ENCODE measurements at regions not wholly inside any gene's neighbourhood (a gene's known extent, or its start where the extent isn't known, plus 50 kb on each side); places are given as distances from the start of the nearest gene placed in this dataset.

- Histone ChIP-seq H3K79me2 (ENCODE audit: control insufficient read depth, insufficient read depth, low read length) (no peaks in the 10 kb centered on the region), H3K27me3 (ENCODE audit: insufficient read depth, low read length, poor library complexity) (no peaks in the 10 kb centered on the region), H3K4ac (ENCODE audit: low read depth, low read length) (no peak overlapping the region), H2BK120ac (ENCODE audit: low read depth, low read length) (no peak overlapping the region), H3K36me3 (ENCODE audit: control insufficient read depth, insufficient read depth, low read length) (no peaks in the 10 kb centered on the region), H3K27ac (ENCODE audit: low read depth, low read length) (no peak overlapping the region), H3K4me2 (ENCODE audit: low read length) (no peak overlapping the region), H3K4me1 (ENCODE audit: control insufficient read depth, low read depth, low read length) (peaks cover 5% of the 10 kb centered on the region), H4K8ac (ENCODE audit: low read depth, low read length) (no peak overlapping the region), H3K9ac (ENCODE audit: low read length) (no peak overlapping the region), H2BK5ac (ENCODE audit: low read length) (no peak overlapping the region), H3K4me3 (ENCODE audit: low read length) (no peak overlapping the region), H3K18ac (ENCODE audit: low read length) (no peak overlapping the region), H2AK5ac (ENCODE audit: low read length) (no peak overlapping the region), H3K23ac (ENCODE audit: low read length) (no peak overlapping the region), H2BK15ac (replicated peaks; ENCODE audit: low read depth) (no peak overlapping the region), H3K56ac (ENCODE audit: low read length) (no peak overlapping the region), H4K5ac (ENCODE audit: low read length) (no peak overlapping the region), H3K79me1 (ENCODE audit: low read length) (no peaks in the 10 kb centered on the region)
- WGBS (ENCODE audit: extremely low coverage, insufficient coverage, low lambda C conversion rate), result no CpG with 5 or more reads among the region's 6 CpGs
- no peak for DNase-seq
Measured at GRCh38 chr1:209062081-209062620, 521.4 kb upstream of the CAMK1G start.

- no peak overlapping the region for H3K23ac ChIP-seq (ENCODE audit: low read length)
- no peaks in the 10 kb centered on the region for H3K79me2 ChIP-seq (ENCODE audit: control insufficient read depth, insufficient read depth, low read length)
- no peak overlapping the region for H3K4me3 ChIP-seq (ENCODE audit: low read length)
- H3K4me2 ChIP-seq (ENCODE audit: low read length), result no peak overlapping the region
- H2BK15ac ChIP-seq (replicated peaks; ENCODE audit: low read depth), result no peak overlapping the region
- H2BK120ac ChIP-seq (ENCODE audit: low read depth, low read length), result no peak overlapping the region
- H3K18ac ChIP-seq (ENCODE audit: low read length), result no peak overlapping the region
- no peak overlapping the region for H2AK5ac ChIP-seq (ENCODE audit: low read length)
- no peaks in the 10 kb centered on the region for H3K79me1 ChIP-seq (ENCODE audit: low read length)
- no CpG with 5 or more reads among the region's 1 CpG for WGBS (ENCODE audit: extremely low coverage, insufficient coverage, low lambda C conversion rate)
- DNase-seq, result no peak
- H3K4ac ChIP-seq (ENCODE audit: low read depth, low read length), result no peak overlapping the region
- no peaks in the 10 kb centered on the region for H3K36me3 ChIP-seq (ENCODE audit: control insufficient read depth, insufficient read depth, low read length)
- peaks cover 5% of the 10 kb centered on the region for H3K4me1 ChIP-seq (ENCODE audit: control insufficient read depth, low read depth, low read length)
- no peaks in the 10 kb centered on the region for H3K27me3 ChIP-seq (ENCODE audit: insufficient read depth, low read length, poor library complexity)
- no peak overlapping the region for H3K9ac ChIP-seq (ENCODE audit: low read length)
- no peak overlapping the region for H3K56ac ChIP-seq (ENCODE audit: low read length)
- no peak overlapping the region for H4K5ac ChIP-seq (ENCODE audit: low read length)
- no peak overlapping the region for H2BK5ac ChIP-seq (ENCODE audit: low read length)
- H3K27ac ChIP-seq (ENCODE audit: low read depth, low read length), result no peak overlapping the region
- no peak overlapping the region for H4K8ac ChIP-seq (ENCODE audit: low read depth, low read length)
Measured at GRCh38 chr1:209062863-209063262, 520.7 kb upstream of the CAMK1G start.

- no peaks in the 10 kb centered on the region for H3K27me3 ChIP-seq (ENCODE audit: insufficient read depth, low read length, poor library complexity)
- H3K18ac ChIP-seq (ENCODE audit: low read length), result no peak overlapping the region
- peak overlapping the region; percentile 0 for H3K56ac ChIP-seq (ENCODE audit: low read length)
- H3K9ac ChIP-seq (ENCODE audit: low read length), result no peak overlapping the region
- WGBS (ENCODE audit: extremely low coverage, insufficient coverage, low lambda C conversion rate), result no CpG with 5 or more reads among the region's 13 CpGs
- peaks cover 5% of the 10 kb centered on the region for H3K4me1 ChIP-seq (ENCODE audit: control insufficient read depth, low read depth, low read length)
- DNase-seq, result no peak
- no peak overlapping the region for H3K23ac ChIP-seq (ENCODE audit: low read length)
- H2BK120ac ChIP-seq (ENCODE audit: low read depth, low read length), result no peak overlapping the region
- H3K4me2 ChIP-seq (ENCODE audit: low read length), result no peak overlapping the region
- no peak overlapping the region for H4K5ac ChIP-seq (ENCODE audit: low read length)
- H3K4ac ChIP-seq (ENCODE audit: low read depth, low read length), result peak overlapping the region; percentile 19
- H4K8ac ChIP-seq (ENCODE audit: low read depth, low read length), result no peak overlapping the region
- no peaks in the 10 kb centered on the region for H3K36me3 ChIP-seq (ENCODE audit: control insufficient read depth, insufficient read depth, low read length)
- H3K27ac ChIP-seq (ENCODE audit: low read depth, low read length), result no peak overlapping the region
- H3K79me2 ChIP-seq (ENCODE audit: control insufficient read depth, insufficient read depth, low read length), result no peaks in the 10 kb centered on the region
- H2BK5ac ChIP-seq (ENCODE audit: low read length), result peak overlapping the region; percentile 27
- H3K79me1 ChIP-seq (ENCODE audit: low read length), result no peaks in the 10 kb centered on the region
- no peak overlapping the region for H2AK5ac ChIP-seq (ENCODE audit: low read length)
- no peak overlapping the region for H2BK15ac ChIP-seq (replicated peaks; ENCODE audit: low read depth)
- H3K4me3 ChIP-seq (ENCODE audit: low read length), result no peak overlapping the region
Measured at GRCh38 chr1:209063767-209064659, 519.5 kb upstream of the CAMK1G start.

DNA sequence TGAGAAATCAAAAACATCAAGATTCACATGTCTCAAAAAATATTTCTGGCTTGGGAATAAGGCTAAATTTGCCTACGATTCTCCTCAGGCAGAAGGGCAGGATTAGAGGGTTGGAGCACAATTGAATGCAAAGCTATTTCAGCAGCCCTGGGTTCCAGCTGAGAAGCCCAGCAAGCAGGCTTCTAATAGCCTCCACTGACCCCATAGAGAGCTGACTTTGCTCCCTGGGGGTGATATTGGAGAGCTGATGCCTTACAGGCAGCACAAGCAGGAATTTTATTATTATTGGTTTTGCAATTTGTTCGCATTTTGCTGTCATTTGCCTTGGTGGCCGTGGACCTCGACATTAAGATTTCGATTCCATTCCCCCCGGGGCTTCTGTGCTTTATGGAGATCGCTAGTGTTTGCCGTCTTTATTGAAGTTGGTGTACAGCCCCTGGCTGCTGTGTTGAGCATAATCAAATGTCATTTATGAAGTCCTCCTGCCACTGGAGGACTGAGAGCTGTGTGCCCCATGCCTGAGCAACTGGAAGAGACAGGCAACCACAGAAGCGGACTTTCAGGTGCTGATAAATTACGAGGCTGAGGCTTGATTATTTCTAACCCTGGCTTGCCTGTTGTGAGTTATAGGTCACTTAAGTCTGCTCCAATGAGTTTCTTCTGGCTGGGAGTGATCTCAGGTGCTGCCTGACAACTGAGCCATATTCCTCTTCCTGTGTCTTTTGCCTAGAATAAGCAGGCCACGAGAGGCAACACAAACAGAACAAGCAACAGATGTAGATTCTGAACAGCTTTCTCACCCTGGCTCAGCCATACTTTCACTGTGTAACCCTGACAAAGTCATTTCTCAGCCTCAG, 518.4 kb upstream of the CAMK1G start:
- no peaks in the 10 kb centered on the region for H3K36me3 ChIP-seq (ENCODE audit: control insufficient read depth, insufficient read depth, low read length)
- H3K18ac ChIP-seq (ENCODE audit: low read length), result peak overlapping the region; percentile 85
- H2BK15ac ChIP-seq (replicated peaks; ENCODE audit: low read depth), result no peak overlapping the region
- DNase-seq, result peak; percentile 53
- H3K4ac ChIP-seq (ENCODE audit: low read depth, low read length), result no peak overlapping the region
- WGBS (ENCODE audit: extremely low coverage, insufficient coverage, low lambda C conversion rate), result no CpG with 5 or more reads among the region's 11 CpGs
- H4K8ac ChIP-seq (ENCODE audit: low read depth, low read length), result no peak overlapping the region
- H3K79me1 ChIP-seq (ENCODE audit: low read length), result no peaks in the 10 kb centered on the region
- H3K56ac ChIP-seq (ENCODE audit: low read length), result peak overlapping the region; percentile 43
- no peak overlapping the region for H3K9ac ChIP-seq (ENCODE audit: low read length)
- H3K4me1 ChIP-seq (ENCODE audit: control insufficient read depth, low read depth, low read length), result peaks cover 5% of the 10 kb centered on the region
- no peaks in the 10 kb centered on the region for H3K79me2 ChIP-seq (ENCODE audit: control insufficient read depth, insufficient read depth, low read length)
- no peaks in the 10 kb centered on the region for H3K27me3 ChIP-seq (ENCODE audit: insufficient read depth, low read length, poor library complexity)
- no peak overlapping the region for H3K4me2 ChIP-seq (ENCODE audit: low read length)
- peak overlapping the region; percentile 46 for H2BK5ac ChIP-seq (ENCODE audit: low read length)
- no peak overlapping the region for H2BK120ac ChIP-seq (ENCODE audit: low read depth, low read length)
- H3K23ac ChIP-seq (ENCODE audit: low read length), result no peak overlapping the region
- H3K4me3 ChIP-seq (ENCODE audit: low read length), result no peak overlapping the region
- no peak overlapping the region for H4K5ac ChIP-seq (ENCODE audit: low read length)
- H2AK5ac ChIP-seq (ENCODE audit: low read length), result no peak overlapping the region
- no peak overlapping the region for H3K27ac ChIP-seq (ENCODE audit: low read depth, low read length)

- no peak for DNase-seq
- no peaks in the 10 kb centered on the region for H3K27me3 ChIP-seq (ENCODE audit: insufficient read depth, low read length, poor library complexity)
- no peak overlapping the region for H2BK15ac ChIP-seq (replicated peaks; ENCODE audit: low read depth)
- no peak overlapping the region for H3K4me3 ChIP-seq (ENCODE audit: low read length)
- H3K27ac ChIP-seq (ENCODE audit: low read depth, low read length), result no peak overlapping the region
- no peak overlapping the region for H3K56ac ChIP-seq (ENCODE audit: low read length)
- no peaks in the 10 kb centered on the region for H3K4me1 ChIP-seq (ENCODE audit: control insufficient read depth, low read depth, low read length)
- no peaks in the 10 kb centered on the region for H3K36me3 ChIP-seq (ENCODE audit: control insufficient read depth, insufficient read depth, low read length)
- H4K5ac ChIP-seq (ENCODE audit: low read length), result no peak overlapping the region
- no peaks in the 10 kb centered on the region for H3K79me2 ChIP-seq (ENCODE audit: control insufficient read depth, insufficient read depth, low read length)
- no peak overlapping the region for H3K18ac ChIP-seq (ENCODE audit: low read length)
- no peak overlapping the region for H3K4me2 ChIP-seq (ENCODE audit: low read length)
- H2BK5ac ChIP-seq (ENCODE audit: low read length), result no peak overlapping the region
- H3K9ac ChIP-seq (ENCODE audit: low read length), result no peak overlapping the region
- no peak overlapping the region for H4K8ac ChIP-seq (ENCODE audit: low read depth, low read length)
- no peak overlapping the region for H3K23ac ChIP-seq (ENCODE audit: low read length)
- no peaks in the 10 kb centered on the region for H3K79me1 ChIP-seq (ENCODE audit: low read length)
- no peak overlapping the region for H2BK120ac ChIP-seq (ENCODE audit: low read depth, low read length)
- no peak overlapping the region for H2AK5ac ChIP-seq (ENCODE audit: low read length)
- H3K4ac ChIP-seq (ENCODE audit: low read depth, low read length), result no peak overlapping the region
Measured at GRCh38 chr1:209072481-209072880, 511.0 kb upstream of the CAMK1G start.
